Spinal cord (tissue), 9 donors: ENCODE measurements at regions not wholly inside any gene's neighbourhood (a gene's known extent, or its start where the extent isn't known, plus 50 kb on each side); places are given as distances from the start of the nearest gene placed in this dataset.

Experiments used
- DNase-seq, 6 donors: peaks; one replicate each; pipeline versions ENCODE4 v3.0.0 to v3.0.0-alpha.2; 2013 to 2015; ENCODE audit warnings: low spot score in 6 of 6, low read depth in 4 of 6
- H3K27ac ChIP-seq: one replicate; pipeline ENCODE4 v1.5.1; 2013; ENCODE audit warnings: low read depth, low read length, control low read depth
- H3K27me3 ChIP-seq: one replicate; pipeline ENCODE4 v1.6.1; 2013; ENCODE audit warnings: low read length; ENCODE audit not compliant: control insufficient read depth, insufficient read depth
- H3K36me3 ChIP-seq: one replicate; pipeline ENCODE4 v1.6.1; 2013; ENCODE audit warnings: low read length; ENCODE audit not compliant: control insufficient read depth, insufficient read depth
- H3K4me1 ChIP-seq: one replicate; pipeline ENCODE4 v1.6.1; 2013; ENCODE audit warnings: low read length; ENCODE audit not compliant: control insufficient read depth, insufficient read depth
- H3K4me3 ChIP-seq: one replicate; pipeline ENCODE4 v1.5.1; 2013; ENCODE audit warnings: low read depth, low read length, control low read depth
- H3K9me3 ChIP-seq: one replicate; pipeline ENCODE4 v1.6.1; 2013; ENCODE audit warnings: low read length; ENCODE audit not compliant: control insufficient read depth, insufficient read depth
- WGBS: methylation state at CpG from one replicate; pipeline ENCODE4 v1.1.5; 2013; ENCODE audit warnings: missing lambda C conversion rate; ENCODE audit not compliant: insufficient coverage; 5-methylcytosine and 5-hydroxymethylcytosine counted together
- donor health status: healthy.

GRCh38 chr22:48874956-48875355, 952.7 kb downstream of the BRD1 start:
- 73% methylated on average over 4 of the region's 5 CpGs for WGBS
- no peak for DNase-seq
- Histone ChIP-seq H3K27ac (no peak overlapping the region), H3K36me3 (no peaks in the 10 kb centered on the region), H3K9me3 (peaks cover 1% of the 10 kb centered on the region), H3K27me3 (no peaks in the 10 kb centered on the region), H3K4me3 (no peak overlapping the region), H3K4me1 (peaks cover 8% of the 10 kb centered on the region)

- DNase-seq = no peak
- Histone ChIP-seq H3K36me3 (no peaks in the 10 kb centered on the region), H3K4me3 (no peak overlapping the region), H3K4me1 (peaks cover 8% of the 10 kb centered on the region), H3K27ac (no peak overlapping the region), H3K27me3 (no peaks in the 10 kb centered on the region), H3K9me3 (peaks cover 1% of the 10 kb centered on the region)
- 91% methylated on average over 3 of the region's 3 CpGs for WGBS
These were observed 954.5 kb downstream of the BRD1 start for GRCh38 chr22:48873191-48873520.

- H3K27me3 ChIP-seq = no peaks in the 10 kb centered on the region
- peaks cover 1% of the 10 kb centered on the region for H3K9me3 ChIP-seq
- no peaks in the 10 kb centered on the region for H3K36me3 ChIP-seq
- no peak overlapping the region for H3K4me3 ChIP-seq
- H3K4me1 ChIP-seq = peaks cover 12% of the 10 kb centered on the region
- no peak overlapping the region for H3K27ac ChIP-seq
- DNase-seq = no peak
- 83% methylated on average over 15 of the region's 21 CpGs for WGBS
These were observed 955.1 kb downstream of the BRD1 start for GRCh38 chr22:48872271-48873190.

GRCh38 chr22:48871176-48871840, 956.4 kb downstream of the BRD1 start:
- no peak for DNase-seq
- no peaks in the 10 kb centered on the region for H3K27me3 ChIP-seq
- WGBS = 72% methylated on average over 7 of the region's 12 CpGs
- no peaks in the 10 kb centered on the region for H3K36me3 ChIP-seq
- peaks cover 19% of the 10 kb centered on the region for H3K4me1 ChIP-seq
- H3K27ac ChIP-seq = no peak overlapping the region
- peaks cover 1% of the 10 kb centered on the region for H3K9me3 ChIP-seq
- no peak overlapping the region for H3K4me3 ChIP-seq

- peaks cover 1% of the 10 kb centered on the region for H3K9me3 ChIP-seq
- H3K4me1 ChIP-seq = peaks cover 25% of the 10 kb centered on the region
- 81% methylated on average over 13 of the region's 13 CpGs for WGBS
- no peak overlapping the region for H3K4me3 ChIP-seq
- H3K36me3 ChIP-seq = no peaks in the 10 kb centered on the region
- no peak for DNase-seq
- no peak overlapping the region for H3K27ac ChIP-seq
- no peaks in the 10 kb centered on the region for H3K27me3 ChIP-seq
These were observed 957.2 kb downstream of the BRD1 start for GRCh38 chr22:48870436-48870835.

- H3K4me3 ChIP-seq = no peak overlapping the region
These were observed 957.9 kb downstream of the BRD1 start for GRCh38 chr22:48869788-48870187.

GRCh38 chr22:48869161-48869560, 958.5 kb downstream of the BRD1 start:
- 92% methylated on average over 12 of the region's 12 CpGs for WGBS
- H3K27ac ChIP-seq = no peak overlapping the region
- H3K36me3 ChIP-seq = no peaks in the 10 kb centered on the region
- DNase-seq = no peak
- H3K27me3 ChIP-seq = no peaks in the 10 kb centered on the region
- H3K4me1 ChIP-seq = peaks cover 26% of the 10 kb centered on the region
- no peak overlapping the region for H3K4me3 ChIP-seq
- H3K9me3 ChIP-seq = peaks cover 1% of the 10 kb centered on the region

More at GRCh38 chr22:48869788-48870187, 957.9 kb downstream of the BRD1 start:
- peaks cover 26% of the 10 kb centered on the region for H3K4me1 ChIP-seq
- H3K27ac ChIP-seq = no peak overlapping the region
- peaks cover 1% of the 10 kb centered on the region for H3K9me3 ChIP-seq
- DNase-seq = no peak
- 90% methylated on average over 5 of the region's 5 CpGs for WGBS
- no peaks in the 10 kb centered on the region for H3K27me3 ChIP-seq
- H3K36me3 ChIP-seq = no peaks in the 10 kb centered on the region

- Histone ChIP-seq H3K4me3 (no peak overlapping the region), H3K9me3 (peaks cover 1% of the 10 kb centered on the region), H3K27me3 (no peaks in the 10 kb centered on the region), H3K36me3 (no peaks in the 10 kb centered on the region), H3K27ac (no peak overlapping the region), H3K4me1 (peaks cover 26% of the 10 kb centered on the region)
- peak in 1 of 6 donors; percentile 39 for DNase-seq
- 65% methylated on average over 6 of the region's 6 CpGs for WGBS
These were observed 959.1 kb downstream of the BRD1 start for GRCh38 chr22:48868554-48868953.

- Histone ChIP-seq H3K27ac (peak overlapping the region; percentile 15), H3K4me3 (no peak overlapping the region), H3K4me1 (peaks cover 26% of the 10 kb centered on the region), H3K36me3 (no peaks in the 10 kb centered on the region), H3K9me3 (peaks cover 1% of the 10 kb centered on the region), H3K27me3 (no peaks in the 10 kb centered on the region)
- no peak for DNase-seq
- WGBS = 84% methylated on average over 10 of the region's 10 CpGs
These were observed 959.8 kb downstream of the BRD1 start for GRCh38 chr22:48867891-48868290.
